ENCODE measurements at regions not wholly inside any gene's neighbourhood (a gene's known extent, or its start where the extent isn't known, plus 50 kb on each side); places are given as distances from the start of the nearest gene placed in this dataset.

GRCh38 chr5:175103746-175104145, 340.2 kb downstream of the DRD1 start:
- DNase-seq, result no peak

GRCh38 chr5:175102717-175103116, 341.3 kb downstream of the DRD1 start:
- DNase-seq, result no peak

- DNase-seq, result no peak
Measured at GRCh38 chr5:175098301-175098700, 345.7 kb downstream of the DRD1 start.

GRCh38 chr5:175096469-175097165, 347.4 kb downstream of the DRD1 start:
- DNase-seq, result no peak

GRCh38 chr5:175094461-175094860, 349.5 kb downstream of the DRD1 start:
- no peak for DNase-seq

GRCh38 chr5:175092691-175093090, 351.3 kb downstream of the DRD1 start:
- peak in 2 of 3 experiments; percentile 35 to 61 for DNase-seq

GRCh38 chr5:175088963-175089362, 355.0 kb downstream of the DRD1 start:
- DNase-seq, result no peak

- no peak for DNase-seq
Measured at GRCh38 chr5:175082866-175083590, 358.6 kb downstream of the MSX2 start.

GRCh38 chr5:175082346-175082745, 358.0 kb downstream of the MSX2 start:
- DNase-seq, result no peak

GRCh38 chr5:175079707-175080106, 355.3 kb downstream of the MSX2 start:
- DNase-seq, result no peak

GRCh38 chr5:175070283-175070682, 345.9 kb downstream of the MSX2 start:
- DNase-seq, result no peak

GRCh38 chr5:175060257-175060656, 335.9 kb downstream of the MSX2 start:
- DNase-seq, result no peak

GRCh38 chr5:175059687-175060211, 335.4 kb downstream of the MSX2 start:
- DNase-seq, result peak in 2 of 3 experiments; percentile 77 to 90

- no peak for DNase-seq
Measured at GRCh38 chr5:175056831-175057230, 332.4 kb downstream of the MSX2 start.

GRCh38 chr5:175054243-175054642, 329.9 kb downstream of the MSX2 start:
- no peak for DNase-seq

GRCh38 chr5:175052351-175052750, 328.0 kb downstream of the MSX2 start:
- DNase-seq, result no peak

- no peak for DNase-seq
Measured at GRCh38 chr5:175047048-175047447, 322.7 kb downstream of the MSX2 start.

- no peak for DNase-seq
Measured at GRCh38 chr5:175045820-175046219, 321.4 kb downstream of the MSX2 start.

- no peak for DNase-seq
Measured at GRCh38 chr5:175037820-175038219, 313.4 kb downstream of the MSX2 start.

GRCh38 chr5:175035882-175036533, 311.6 kb downstream of the MSX2 start:
- DNase-seq, result no peak

- no peak for DNase-seq
Measured at GRCh38 chr5:175034924-175035323, 310.5 kb downstream of the MSX2 start.

- no peak for DNase-seq
Measured at GRCh38 chr5:175032741-175033151, 308.4 kb downstream of the MSX2 start.

- no peak for DNase-seq
Measured at GRCh38 chr5:175032013-175032412, 307.6 kb downstream of the MSX2 start.

- DNase-seq, result peak in 1 of 3 experiments; percentile 2
Measured at GRCh38 chr5:175027390-175027789, 303.0 kb downstream of the MSX2 start.
